ENCODE measurements at regions not wholly inside any gene's neighbourhood (a gene's known extent, or its start where the extent isn't known, plus 50 kb on each side); places are given as distances from the start of the nearest gene placed in this dataset.
"Not testable (repeated sequence)": the region's sequence is repeated elsewhere in the genome, so short reads cannot be mapped to it uniquely, and the experiment has no call there.

DNA sequence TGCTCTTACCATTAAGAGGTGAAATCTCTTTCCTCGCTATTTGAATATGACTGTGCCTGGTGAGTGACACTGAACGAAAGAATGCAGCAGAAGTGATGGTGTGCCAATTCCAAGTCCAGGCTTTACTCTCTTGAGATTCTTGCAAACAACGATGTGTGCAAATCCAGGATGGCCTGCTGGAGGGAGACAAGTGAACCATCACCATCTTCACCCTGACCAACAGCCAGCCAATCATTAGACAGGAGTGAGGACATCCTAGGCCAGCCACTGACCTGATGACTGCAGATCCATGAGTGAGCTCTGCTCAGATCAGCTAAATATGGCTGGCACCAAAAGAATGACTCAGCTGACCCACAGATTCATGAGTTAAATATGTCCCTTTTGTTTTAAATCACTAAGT lies 878.0 kb downstream of the PDCD6IP start:
- Histone ChIP-seq H2AFZ (ENCODE audit: low read depth, low read length) (no peak overlapping the region), H3K4me2 (ENCODE audit: insufficient read depth, low read length) (no peak overlapping the region), H4K20me1 (replicated peaks; ENCODE audit: control insufficient read depth, extremely low read depth, insufficient read depth, low read length) (no peaks in the 10 kb centered on the region), H3K4me3 (replicated peaks in 1 of 3; ENCODE audit: insufficient read depth in 1 of 3, low read depth in 1 of 3, low read length in 3 of 3) (no peak overlapping the region), H3K36me3 (ENCODE audit: control insufficient read depth in 2 of 2, extremely low read depth in 1 of 2, insufficient read depth in 2 of 2, low read length in 2 of 2) (no peaks in the 10 kb centered on the region), H3K9me1 (replicated peaks; ENCODE audit: control insufficient read depth, extremely low read depth, insufficient read depth, low read length) (no peaks in the 10 kb centered on the region), H3K9me3 (replicated peaks; ENCODE audit: control insufficient read depth, insufficient read depth, low read length) (no peaks in the 10 kb centered on the region), H3K27me3 (ENCODE audit: control insufficient read depth in 2 of 2, insufficient read depth in 2 of 2, low read length in 2 of 2) (no peaks in the 10 kb centered on the region), H3K27ac (ENCODE audit: insufficient read depth, low read depth, low read length) (no peak overlapping the region), H3K79me2 (ENCODE audit: control insufficient read depth, insufficient read depth, low read length) (no peaks in the 10 kb centered on the region), H3K9ac (replicated peaks; ENCODE audit: extremely low read depth, insufficient read depth, low read length) (no peak overlapping the region), H3K4me1 (ENCODE audit: control insufficient read depth, extremely low read depth, insufficient read depth, low read length) (no peaks in the 10 kb centered on the region)
- FAIRE-seq (peak; percentile 35), DNase-seq (ENCODE audit: low read depth, low spot score) (no peak)
- ChIA-PET CTCF (no interaction called here), POLR2A (no interaction called here)
- intact Hi-C loops (cut with micrococcal nuclease): no loop called here
- BruUV-seq (replicated peaks): no TSS peak
- dilution Hi-C loops (cut with MboI; ENCODE audit: extremely low pct_ligation_motif_present, low sequenced_read_pairs): no loop called here
- no peak for TF ChIP-seq FOS (IDR thresholded peaks at IDR 0.05; ENCODE audit: borderline replicate concordance, insufficient read depth, low read length)

DNA sequence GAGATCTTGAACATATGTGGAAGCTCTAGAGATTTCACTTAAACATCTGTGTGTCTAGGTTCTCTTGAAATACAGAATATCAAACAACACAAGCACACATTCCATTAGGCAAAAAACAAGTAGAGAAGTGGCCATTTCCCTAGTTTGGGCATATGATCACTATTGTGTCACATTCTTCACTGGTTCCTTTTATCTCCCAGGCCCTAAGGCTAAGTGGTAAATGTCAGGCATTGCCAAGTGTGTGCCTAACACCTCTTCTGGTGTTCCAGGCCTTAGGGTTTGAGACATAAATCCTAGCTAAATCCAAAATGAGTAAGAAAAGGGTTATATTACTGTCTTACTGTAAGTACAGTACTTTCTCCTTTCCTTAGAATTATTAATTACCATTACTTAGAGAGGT lies 880.1 kb downstream of the PDCD6IP start:
- Histone ChIP-seq H3K36me3 (ENCODE audit: control insufficient read depth in 2 of 2, extremely low read depth in 1 of 2, insufficient read depth in 2 of 2, low read length in 2 of 2) (no peaks in the 10 kb centered on the region), H3K9me3 (replicated peaks; ENCODE audit: control insufficient read depth, insufficient read depth, low read length) (no peaks in the 10 kb centered on the region), H3K4me2 (ENCODE audit: insufficient read depth, low read length) (no peak overlapping the region), H3K9me1 (replicated peaks; ENCODE audit: control insufficient read depth, extremely low read depth, insufficient read depth, low read length) (no peaks in the 10 kb centered on the region), H3K27ac (ENCODE audit: insufficient read depth, low read depth, low read length) (no peak overlapping the region), H3K9ac (replicated peaks; ENCODE audit: extremely low read depth, insufficient read depth, low read length) (no peak overlapping the region), H4K20me1 (replicated peaks; ENCODE audit: control insufficient read depth, extremely low read depth, insufficient read depth, low read length) (no peaks in the 10 kb centered on the region), H2AFZ (ENCODE audit: low read depth, low read length) (no peak overlapping the region), H3K27me3 (ENCODE audit: control insufficient read depth in 2 of 2, insufficient read depth in 2 of 2, low read length in 2 of 2) (no peaks in the 10 kb centered on the region), H3K4me1 (ENCODE audit: control insufficient read depth, extremely low read depth, insufficient read depth, low read length) (no peaks in the 10 kb centered on the region), H3K79me2 (ENCODE audit: control insufficient read depth, insufficient read depth, low read length) (no peaks in the 10 kb centered on the region), H3K4me3 (replicated peaks in 1 of 3; ENCODE audit: insufficient read depth in 1 of 3, low read depth in 1 of 3, low read length in 3 of 3) (no peak overlapping the region)
- TF ChIP-seq POLR2A (IDR thresholded peaks at IDR 0.05; ENCODE audit: low read depth, low read length) (no peak), GATA2 (IDR thresholded peaks at IDR 0.05; ENCODE audit: insufficient read depth, insufficient read length, low read depth, low read length) (no peak)
- TF ChIP-seq, protein P1, sequence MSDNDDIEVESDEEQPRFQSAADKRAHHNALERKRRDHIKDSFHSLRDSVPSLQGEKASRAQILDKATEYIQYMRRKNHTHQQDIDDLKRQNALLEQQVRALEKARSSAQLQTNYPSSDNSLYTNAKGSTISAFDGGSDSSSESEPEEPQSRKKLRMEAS (IDR thresholded peaks at IDR 0.05; ENCODE audit: insufficient read depth, insufficient read length): no peak
- POLR2A ChIA-PET: no interaction called here
- FAIRE-seq (no peak), DNase-seq (ENCODE audit: low read depth, low spot score) (no peak)
- intact Hi-C loops (cut with micrococcal nuclease) (no loop called here), dilution Hi-C loops (cut with MboI; ENCODE audit: extremely low pct_ligation_motif_present, low sequenced_read_pairs) (no loop called here)
- no TSS peak for BruUV-seq (replicated peaks)
- CTCF ChIA-PET: no interaction called here

DNA sequence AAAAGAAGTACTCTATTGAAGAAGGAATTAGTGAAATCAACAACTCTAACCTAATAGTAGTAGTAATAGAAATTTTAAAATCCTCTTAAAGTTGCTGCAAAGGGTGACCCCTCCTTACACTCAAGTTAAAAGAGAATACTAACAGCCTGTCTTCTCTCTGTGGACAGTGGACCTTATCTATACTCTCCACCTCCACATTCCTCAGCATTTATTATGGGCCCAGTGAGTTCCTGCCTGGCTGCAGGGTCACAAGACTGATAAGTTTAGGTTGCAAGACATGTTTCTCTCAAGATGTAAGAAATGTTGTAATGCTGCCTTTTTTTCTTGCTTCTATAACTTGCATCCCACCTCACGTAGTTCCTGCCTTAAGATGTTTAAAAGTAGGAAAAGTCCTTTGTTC lies 880.6 kb downstream of the PDCD6IP start:
- not testable (repeated sequence) for FAIRE-seq; BruUV-seq (replicated peaks); H3K9me1 ChIP-seq (replicated peaks; ENCODE audit: control insufficient read depth, extremely low read depth, insufficient read depth, low read length)

More for the DNA sequence above, 880.6 kb downstream of the PDCD6IP start:
- H3K36me3 ChIP-seq (ENCODE audit: control insufficient read depth in 2 of 2, extremely low read depth in 1 of 2, insufficient read depth in 2 of 2, low read length in 2 of 2); DNase-seq (ENCODE audit: low read depth, low spot score); H3K4me1 ChIP-seq (ENCODE audit: control insufficient read depth, extremely low read depth, insufficient read depth, low read length); H4K20me1 ChIP-seq (replicated peaks; ENCODE audit: control insufficient read depth, extremely low read depth, insufficient read depth, low read length); H3K9ac ChIP-seq (replicated peaks; ENCODE audit: extremely low read depth, insufficient read depth, low read length); POLR2A ChIA-PET; H3K79me2 ChIP-seq (ENCODE audit: control insufficient read depth, insufficient read depth, low read length); intact Hi-C loops (cut with micrococcal nuclease); H3K27me3 ChIP-seq (ENCODE audit: control insufficient read depth in 2 of 2, insufficient read depth in 2 of 2, low read length in 2 of 2); CTCF ChIA-PET; H3K4me3 ChIP-seq (replicated peaks in 1 of 3; ENCODE audit: insufficient read depth in 1 of 3, low read depth in 1 of 3, low read length in 3 of 3); H2AFZ ChIP-seq (ENCODE audit: low read depth, low read length); dilution Hi-C loops (cut with MboI; ENCODE audit: extremely low pct_ligation_motif_present, low sequenced_read_pairs); H3K9me3 ChIP-seq (replicated peaks; ENCODE audit: control insufficient read depth, insufficient read depth, low read length); H3K27ac ChIP-seq (ENCODE audit: insufficient read depth, low read depth, low read length); H3K4me2 ChIP-seq (ENCODE audit: insufficient read depth, low read length): not testable (repeated sequence)

All from endothelial cell of umbilical vein (primary cell).